ENCODE measurements at regions not wholly inside any gene's neighbourhood (a gene's known extent, or its start where the extent isn't known, plus 50 kb on each side); places are given as distances from the start of the nearest gene placed in this dataset.

DNA sequence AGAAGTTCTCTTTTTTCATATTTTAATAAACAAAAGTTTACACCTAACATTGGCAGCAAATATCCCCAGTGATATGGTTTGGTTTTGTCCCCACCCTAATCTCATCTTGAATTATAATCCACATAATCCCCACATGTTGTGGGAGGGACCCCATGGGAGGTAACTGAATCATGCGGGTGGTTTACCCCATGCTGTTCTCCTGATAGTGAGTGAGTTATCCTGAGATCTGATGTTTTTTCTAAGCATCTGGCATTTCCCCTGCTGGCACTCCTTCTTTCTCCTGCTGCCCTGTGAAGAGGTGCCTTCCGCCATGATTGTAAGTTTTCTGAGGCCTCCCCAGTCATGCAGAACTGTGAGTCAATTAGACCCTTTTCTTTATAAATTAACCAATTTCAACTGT, 214.7 kb downstream of the SLITRK1 start:
- TF ChIP-seq, protein P1, sequence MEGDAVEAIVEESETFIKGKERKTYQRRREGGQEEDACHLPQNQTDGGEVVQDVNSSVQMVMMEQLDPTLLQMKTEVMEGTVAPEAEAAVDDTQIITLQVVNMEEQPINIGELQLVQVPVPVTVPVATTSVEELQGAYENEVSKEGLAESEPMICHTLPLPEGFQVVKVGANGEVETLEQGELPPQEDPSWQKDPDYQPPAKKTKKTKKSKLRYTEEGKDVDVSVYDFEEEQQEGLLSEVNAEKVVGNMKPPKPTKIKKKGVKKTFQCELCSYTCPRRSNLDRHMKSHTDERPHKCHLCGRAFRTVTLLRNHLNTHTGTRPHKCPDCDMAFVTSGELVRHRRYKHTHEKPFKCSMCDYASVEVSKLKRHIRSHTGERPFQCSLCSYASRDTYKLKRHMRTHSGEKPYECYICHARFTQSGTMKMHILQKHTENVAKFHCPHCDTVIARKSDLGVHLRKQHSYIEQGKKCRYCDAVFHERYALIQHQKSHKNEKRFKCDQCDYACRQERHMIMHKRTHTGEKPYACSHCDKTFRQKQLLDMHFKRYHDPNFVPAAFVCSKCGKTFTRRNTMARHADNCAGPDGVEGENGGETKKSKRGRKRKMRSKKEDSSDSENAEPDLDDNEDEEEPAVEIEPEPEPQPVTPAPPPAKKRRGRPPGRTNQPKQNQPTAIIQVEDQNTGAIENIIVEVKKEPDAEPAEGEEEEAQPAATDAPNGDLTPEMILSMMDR (IDR thresholded peaks at IDR 0.05) = no peak
- no peak for TF ChIP-seq POLR2A (IDR thresholded peaks at IDR 0.05)
